HEK293T (cell line): ENCODE measurements at regions not wholly inside any gene's neighbourhood (a gene's known extent, or its start where the extent isn't known, plus 50 kb on each side); places are given as distances from the start of the nearest gene placed in this dataset.

ENCODE experiments used
- BHLHE40 ChIP-seq: fragments of 450-650 bp; IDR thresholded peaks from 2 replicates; pipeline ENCODE4 v1.6.1; 2016; ENCODE audit warnings: mild to moderate bottlenecking, moderate library complexity, borderline replicate concordance
- CTBP1 ChIP-seq: fragments of 450-650 bp; IDR thresholded peaks from 2 replicates; pipeline ENCODE4 v1.6.1; 2016; ENCODE audit warnings: borderline replicate concordance
- ELF4 ChIP-seq: fragments of 450-650 bp; IDR thresholded peaks from 2 replicates; pipeline ENCODE4 v1.6.1; 2017; ENCODE audit warnings: antibody characterized with exemption
- FOXK2 ChIP-seq: fragments of 450-650 bp; IDR thresholded peaks from 2 replicates; pipeline ENCODE4 v1.6.1; 2016; ENCODE audit warnings: mild to moderate bottlenecking
- FOXM1 ChIP-seq: fragments of 450-650 bp; IDR thresholded peaks from 2 replicates; pipeline ENCODE4 v1.6.1; 2017; ENCODE audit warnings: mild to moderate bottlenecking, borderline replicate concordance
- HDGF ChIP-seq: fragments of 450-650 bp; IDR thresholded peaks from 2 replicates; pipeline ENCODE4 v1.6.1; 2017; ENCODE audit warnings: antibody characterized with exemption, borderline replicate concordance
- LEF1 ChIP-seq: fragments of 450-650 bp; IDR thresholded peaks from 2 replicates; pipeline ENCODE4 v1.6.1; 2017; ENCODE audit warnings: mild to moderate bottlenecking, borderline replicate concordance
- NFRKB ChIP-seq: fragments of 450-650 bp; IDR thresholded peaks from 2 replicates; pipeline ENCODE4 v1.6.1; 2016; ENCODE audit warnings: mild to moderate bottlenecking, moderate library complexity
- PKNOX1 ChIP-seq: fragments of 450-650 bp; IDR thresholded peaks from 2 replicates; pipeline ENCODE4 v1.6.1; 2016
- SP1 ChIP-seq: fragments of 450-650 bp; IDR thresholded peaks from 2 replicates; pipeline ENCODE4 v1.6.1; 2017
- SUZ12 ChIP-seq: fragments of 450-650 bp; IDR thresholded peaks from 2 replicates; pipeline ENCODE4 v1.6.1; 2016; ENCODE audit warnings: mild to moderate bottlenecking
- TARDBP ChIP-seq: fragments of 450-650 bp; IDR thresholded peaks from 2 replicates; pipeline ENCODE4 v1.6.1; 2016

- no peak for TF ChIP-seq ELF4
- no peak for TF ChIP-seq TARDBP
- no peak for TF ChIP-seq SUZ12
- no peak for TF ChIP-seq FOXK2
- TF ChIP-seq FOXM1: no peak
- no peak for TF ChIP-seq PKNOX1
- TF ChIP-seq NFRKB: no peak
- no peak for TF ChIP-seq BHLHE40
- TF ChIP-seq SP1: no peak
- no peak for TF ChIP-seq HDGF
- TF ChIP-seq CTBP1: no peak
- TF ChIP-seq LEF1: no peak
Observed at GRCh38 chr2:81303321-81303720, 998.8 kb upstream of the LRRTM1 start.
